Suprapubic skin (tissue), 4 donors: ENCODE measurements at regions not wholly inside any gene's neighbourhood (a gene's known extent, or its start where the extent isn't known, plus 50 kb on each side); places are given as distances from the start of the nearest gene placed in this dataset.

Source experiments
- POLR2A ChIP-seq, 2 donors: fragments of 450-650 bp; IDR thresholded peaks; one replicate each; pipeline ENCODE4 v1.6.1; 2017; ENCODE audit warnings: antibody characterized with exemption in 2 of 2, mild to moderate bottlenecking in 2 of 2, moderate library complexity in 2 of 2
- POLR2AphosphoS5 ChIP-seq, 3 donors: sonication (generic); formaldehyde crosslinking; IDR thresholded peaks; one replicate each; pipeline ENCODE4 v1.6.1; 2017; ENCODE audit warnings: antibody characterized with exemption in 3 of 3
- TF ChIP-seq, protein P1 (sequence below), 2 donors: fragments of 200-600 bp in 1 of 2; fragments of 450-650 bp in 1 of 2; sonication (generic) in 1 of 2; IDR thresholded peaks; one replicate each; pipeline ENCODE4 v1.5.1; 2016 to 2019; ENCODE audit warnings: antibody characterized with exemption in 2 of 2, mild to moderate bottlenecking in 1 of 2, moderate library complexity in 1 of 2

DNA sequence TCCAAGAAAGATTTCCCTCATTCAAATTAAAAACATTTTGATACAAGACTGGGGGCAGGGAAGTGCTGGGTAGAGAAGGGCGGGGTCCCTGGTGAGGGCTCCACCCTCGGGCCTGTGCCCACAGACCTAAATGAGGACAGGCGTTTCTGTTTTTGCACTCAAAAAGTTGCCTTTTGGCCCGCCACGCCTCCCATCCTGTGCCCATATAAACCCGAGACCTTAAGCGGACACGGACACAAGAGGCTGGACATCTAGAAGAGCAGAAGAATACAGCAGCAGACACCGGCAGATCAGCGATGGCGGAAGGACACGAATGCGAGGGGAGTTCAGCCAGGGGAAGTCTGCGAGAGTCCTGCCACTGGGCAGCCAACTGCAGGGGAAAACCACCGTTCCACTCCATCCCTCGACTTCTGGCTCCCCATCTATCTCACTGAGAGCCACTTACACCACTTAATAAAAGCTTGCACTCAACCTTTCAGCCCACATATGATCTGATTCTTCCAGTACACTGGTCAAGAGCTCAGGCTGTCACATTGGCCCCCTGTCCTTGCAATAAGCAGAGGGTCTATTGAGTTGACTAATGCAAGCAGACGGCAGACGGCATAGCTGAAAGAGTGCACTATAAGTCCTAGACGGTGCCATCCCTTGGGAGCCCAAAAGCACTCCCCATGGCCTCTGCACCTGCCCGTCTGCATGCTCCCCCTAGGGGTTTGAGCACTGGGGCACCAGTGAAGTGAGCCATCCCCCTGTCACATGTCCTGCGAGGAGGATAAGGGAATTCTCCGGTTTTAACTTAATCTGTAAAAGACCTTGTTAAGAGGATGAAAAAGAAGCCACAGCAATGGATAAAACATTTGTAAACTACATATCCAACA lies 181.8 kb upstream of the PRSS1 start:
- no peak for TF ChIP-seq POLR2AphosphoS5 (IDR thresholded peaks at IDR 0.05)
- TF ChIP-seq, protein P1, sequence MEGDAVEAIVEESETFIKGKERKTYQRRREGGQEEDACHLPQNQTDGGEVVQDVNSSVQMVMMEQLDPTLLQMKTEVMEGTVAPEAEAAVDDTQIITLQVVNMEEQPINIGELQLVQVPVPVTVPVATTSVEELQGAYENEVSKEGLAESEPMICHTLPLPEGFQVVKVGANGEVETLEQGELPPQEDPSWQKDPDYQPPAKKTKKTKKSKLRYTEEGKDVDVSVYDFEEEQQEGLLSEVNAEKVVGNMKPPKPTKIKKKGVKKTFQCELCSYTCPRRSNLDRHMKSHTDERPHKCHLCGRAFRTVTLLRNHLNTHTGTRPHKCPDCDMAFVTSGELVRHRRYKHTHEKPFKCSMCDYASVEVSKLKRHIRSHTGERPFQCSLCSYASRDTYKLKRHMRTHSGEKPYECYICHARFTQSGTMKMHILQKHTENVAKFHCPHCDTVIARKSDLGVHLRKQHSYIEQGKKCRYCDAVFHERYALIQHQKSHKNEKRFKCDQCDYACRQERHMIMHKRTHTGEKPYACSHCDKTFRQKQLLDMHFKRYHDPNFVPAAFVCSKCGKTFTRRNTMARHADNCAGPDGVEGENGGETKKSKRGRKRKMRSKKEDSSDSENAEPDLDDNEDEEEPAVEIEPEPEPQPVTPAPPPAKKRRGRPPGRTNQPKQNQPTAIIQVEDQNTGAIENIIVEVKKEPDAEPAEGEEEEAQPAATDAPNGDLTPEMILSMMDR (IDR thresholded peaks at IDR 0.05) = no peak
- TF ChIP-seq POLR2A (IDR thresholded peaks at IDR 0.05) = no peak
